HCT116 (cell line): ENCODE measurements at regions not wholly inside any gene's neighbourhood (a gene's known extent, or its start where the extent isn't known, plus 50 kb on each side); places are given as distances from the start of the nearest gene placed in this dataset.

Experiments
- CBX3 ChIP-seq: IDR thresholded peaks from 2 replicates; pipeline ENCODE4 v1.6.1; 2012; ENCODE audit warnings: low read depth
- EZH2 ChIP-seq: fragments of 200-600 bp; sonication (generic); IDR thresholded peaks from 2 replicates; pipeline ENCODE4 v1.6.1; 2017; ENCODE audit warnings: antibody characterized with exemption, mixed run types
- SP1 ChIP-seq: IDR thresholded peaks from 2 replicates; pipeline ENCODE4 v1.6.1; 2012; ENCODE audit warnings: low read depth
- TCF7L2 ChIP-seq: IDR thresholded peaks from 2 replicates; pipeline ENCODE4 v1.7.0; 2011; ENCODE audit warnings: borderline replicate concordance, inconsistent platforms; ENCODE audit not compliant: insufficient read depth, insufficient read length; ENCODE audit errors: extremely low read depth
- TF ChIP-seq, protein P1 (sequence below): IDR thresholded peaks from 2 replicates; pipeline ENCODE4 v1.6.1; 2011; ENCODE audit warnings: mild to moderate bottlenecking, low read length, moderate library complexity; ENCODE audit not compliant: insufficient replicate concordance; ENCODE audit errors: extremely low read depth
- TF ChIP-seq, protein P2 (sequence below): IDR thresholded peaks from 2 replicates; pipeline ENCODE4 v1.6.1; 2012
- TF ChIP-seq, protein P3 (sequence below): IDR thresholded peaks from 2 replicates; pipeline ENCODE4 v1.6.1; 2012; ENCODE audit warnings: low read depth

DNA sequence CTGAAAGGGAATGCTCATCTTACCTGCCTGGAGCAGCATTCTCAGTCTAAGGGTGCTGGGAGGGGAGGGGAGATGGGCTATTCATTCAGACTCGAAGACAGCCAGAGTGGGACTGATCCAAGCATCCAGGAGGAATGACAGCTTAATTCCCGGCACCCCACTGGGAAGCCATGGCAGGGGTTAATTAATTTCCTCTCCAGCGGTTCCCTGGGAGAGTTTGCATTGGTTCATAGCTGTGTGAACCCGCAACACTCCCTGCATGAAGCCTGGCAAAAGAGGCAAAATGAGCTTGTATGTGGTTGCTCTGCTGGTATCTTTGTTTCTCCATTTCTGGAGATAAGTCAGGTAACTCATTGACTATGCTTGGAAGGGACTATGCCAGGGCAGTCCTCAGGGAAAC, 401.0 kb upstream of the SLC24A2 start (continued):
- TF ChIP-seq, protein P1, sequence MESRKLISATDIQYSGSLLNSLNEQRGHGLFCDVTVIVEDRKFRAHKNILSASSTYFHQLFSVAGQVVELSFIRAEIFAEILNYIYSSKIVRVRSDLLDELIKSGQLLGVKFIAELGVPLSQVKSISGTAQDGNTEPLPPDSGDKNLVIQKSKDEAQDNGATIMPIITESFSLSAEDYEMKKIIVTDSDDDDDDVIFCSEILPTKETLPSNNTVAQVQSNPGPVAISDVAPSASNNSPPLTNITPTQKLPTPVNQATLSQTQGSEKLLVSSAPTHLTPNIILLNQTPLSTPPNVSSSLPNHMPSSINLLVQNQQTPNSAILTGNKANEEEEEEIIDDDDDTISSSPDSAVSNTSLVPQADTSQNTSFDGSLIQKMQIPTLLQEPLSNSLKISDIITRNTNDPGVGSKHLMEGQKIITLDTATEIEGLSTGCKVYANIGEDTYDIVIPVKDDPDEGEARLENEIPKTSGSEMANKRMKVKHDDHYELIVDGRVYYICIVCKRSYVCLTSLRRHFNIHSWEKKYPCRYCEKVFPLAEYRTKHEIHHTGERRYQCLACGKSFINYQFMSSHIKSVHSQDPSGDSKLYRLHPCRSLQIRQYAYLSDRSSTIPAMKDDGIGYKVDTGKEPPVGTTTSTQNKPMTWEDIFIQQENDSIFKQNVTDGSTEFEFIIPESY, result no peak
- TF ChIP-seq CBX3 (no peak), SP1 (no peak), TCF7L2 (no peak), EZH2 (no peak)
- TF ChIP-seq, protein P2, sequence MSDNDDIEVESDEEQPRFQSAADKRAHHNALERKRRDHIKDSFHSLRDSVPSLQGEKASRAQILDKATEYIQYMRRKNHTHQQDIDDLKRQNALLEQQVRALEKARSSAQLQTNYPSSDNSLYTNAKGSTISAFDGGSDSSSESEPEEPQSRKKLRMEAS, result no peak
- TF ChIP-seq, protein P3, sequence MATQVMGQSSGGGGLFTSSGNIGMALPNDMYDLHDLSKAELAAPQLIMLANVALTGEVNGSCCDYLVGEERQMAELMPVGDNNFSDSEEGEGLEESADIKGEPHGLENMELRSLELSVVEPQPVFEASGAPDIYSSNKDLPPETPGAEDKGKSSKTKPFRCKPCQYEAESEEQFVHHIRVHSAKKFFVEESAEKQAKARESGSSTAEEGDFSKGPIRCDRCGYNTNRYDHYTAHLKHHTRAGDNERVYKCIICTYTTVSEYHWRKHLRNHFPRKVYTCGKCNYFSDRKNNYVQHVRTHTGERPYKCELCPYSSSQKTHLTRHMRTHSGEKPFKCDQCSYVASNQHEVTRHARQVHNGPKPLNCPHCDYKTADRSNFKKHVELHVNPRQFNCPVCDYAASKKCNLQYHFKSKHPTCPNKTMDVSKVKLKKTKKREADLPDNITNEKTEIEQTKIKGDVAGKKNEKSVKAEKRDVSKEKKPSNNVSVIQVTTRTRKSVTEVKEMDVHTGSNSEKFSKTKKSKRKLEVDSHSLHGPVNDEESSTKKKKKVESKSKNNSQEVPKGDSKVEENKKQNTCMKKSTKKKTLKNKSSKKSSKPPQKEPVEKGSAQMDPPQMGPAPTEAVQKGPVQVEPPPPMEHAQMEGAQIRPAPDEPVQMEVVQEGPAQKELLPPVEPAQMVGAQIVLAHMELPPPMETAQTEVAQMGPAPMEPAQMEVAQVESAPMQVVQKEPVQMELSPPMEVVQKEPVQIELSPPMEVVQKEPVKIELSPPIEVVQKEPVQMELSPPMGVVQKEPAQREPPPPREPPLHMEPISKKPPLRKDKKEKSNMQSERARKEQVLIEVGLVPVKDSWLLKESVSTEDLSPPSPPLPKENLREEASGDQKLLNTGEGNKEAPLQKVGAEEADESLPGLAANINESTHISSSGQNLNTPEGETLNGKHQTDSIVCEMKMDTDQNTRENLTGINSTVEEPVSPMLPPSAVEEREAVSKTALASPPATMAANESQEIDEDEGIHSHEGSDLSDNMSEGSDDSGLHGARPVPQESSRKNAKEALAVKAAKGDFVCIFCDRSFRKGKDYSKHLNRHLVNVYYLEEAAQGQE, result no peak
